K562 (cell line): ENCODE measurements at regions not wholly inside any gene's neighbourhood (a gene's known extent, or its start where the extent isn't known, plus 50 kb on each side); places are given as distances from the start of the nearest gene placed in this dataset.

Experiments
- ATAC-seq: fragments of 200-7000 bp; cut with Tn5 transposase; 3 replicates; pipeline ENCODE4 v1.9.1; 2020; ENCODE audit warnings: moderate library complexity
- BruUV-seq: library from RNA; stranded (reverse); fragments of 400-500 nt; replicated peaks from 2 replicates; lab custom pipeline; 2021; lab: Mats Ljungman, UMichigan
- CTCF ChIA-PET: fragments of 300-600 bp; formaldehyde crosslinking; extraction: SDS; loops from one replicate; lab custom pipeline; 2021; ENCODE audit warnings: low intra/inter-chr PET ratio; lab: Yijun Ruan, JAX
- POLR2A ChIA-PET: fragments of 300-600, 350-650 bp; sonication (Branson Sonifier 250); formaldehyde crosslinking; extraction: SDS; loops from one replicate; lab custom pipeline; 2021; ENCODE audit warnings: antibody characterized with exemption, inconsistent platforms; lab: Yijun Ruan, JAX
- DNase-seq, 4 experiments: peaks; one replicate each; pipeline versions ENCODE4 v3.0.0 to v3.0.0-alpha.2; 2011 to 2018; ENCODE audit warnings: low spot score in 3 of 4, mixed read lengths in 3 of 4; ENCODE audit errors: extremely low read depth in 1 of 4
- FAIRE-seq: peaks from 2 replicates; lab custom pipeline; 2011; peaks lifted over from hg19 to GRCh38; lab: Jason Lieb, UNC
- H2AFZ ChIP-seq: 2 replicates; pipeline ENCODE4 v1.6.0; 2011; ENCODE audit warnings: low read depth, low read length, control low read depth, inconsistent platforms
- H3K27ac ChIP-seq: fragments of 200-600 bp; 3 replicates; pipeline ENCODE4 v1.8.0; 2011; ENCODE audit warnings: low read depth, mild to moderate bottlenecking, control low read depth, inconsistent platforms, low read length, moderate library complexity, mixed read lengths; ENCODE audit errors: extremely low read depth
- H3K27me3 ChIP-seq, 2 experiments: fragments of 300-600 bp in 1 of 2; 2 replicates in 1 of 2; 3 replicates in 1 of 2; pipeline versions ENCODE4 v1.6.0 to v1.8.0; 2011; ENCODE audit warnings: inconsistent platforms in 2 of 2, low read length in 2 of 2, mild to moderate bottlenecking in 1 of 2, mixed read lengths in 1 of 2, moderate library complexity in 1 of 2; ENCODE audit not compliant: control insufficient read depth in 2 of 2, insufficient read depth in 2 of 2
- H3K36me3 ChIP-seq: fragments of 300-600 bp; 3 replicates; pipeline ENCODE4 v1.8.0; 2011; ENCODE audit warnings: mild to moderate bottlenecking, low read length, inconsistent platforms; ENCODE audit not compliant: control insufficient read depth, insufficient read depth
- H3K4me1 ChIP-seq, 2 experiments: fragments of 200-600 bp in 1 of 2; replicated peaks in 1 of 2; 2 replicates in 1 of 2; 3 replicates in 1 of 2; pipeline versions ENCODE4 v1.5.1 to v1.8.0; 2011; ENCODE audit warnings: inconsistent platforms in 2 of 2, low read length in 2 of 2, mild to moderate bottlenecking in 1 of 2, mixed read lengths in 1 of 2, moderate library complexity in 1 of 2; ENCODE audit not compliant: control insufficient read depth in 2 of 2, insufficient read depth in 2 of 2
- H3K4me2 ChIP-seq: 2 replicates; pipeline ENCODE4 v1.6.1; 2011; ENCODE audit warnings: low read length, control low read depth, inconsistent platforms, mixed read lengths; ENCODE audit not compliant: insufficient read depth
- H3K4me3 ChIP-seq: fragments of 200-600 bp; sonication (generic), shearing (Covaris generic); 2 replicates; pipeline ENCODE4 v1.5.1; 2016; ENCODE audit warnings: control low read depth, inconsistent platforms
- H3K79me2 ChIP-seq: fragments of 200-600 bp; 3 replicates; pipeline ENCODE4 v1.8.0; 2011; ENCODE audit warnings: low read length, inconsistent platforms; ENCODE audit not compliant: control insufficient read depth, insufficient read depth
- H3K9ac ChIP-seq, 2 experiments: 2 replicates each; pipeline versions ENCODE4 v1.6.0 to v1.6.1; 2011; ENCODE audit warnings: low read depth in 2 of 2, low read length in 2 of 2, control low read depth in 1 of 2, inconsistent platforms in 1 of 2, mild to moderate bottlenecking in 1 of 2, mixed read lengths in 1 of 2; ENCODE audit not compliant: insufficient read depth in 1 of 2
- H3K9me1 ChIP-seq: one replicate; pipeline ENCODE4 v1.6.0; 2011; ENCODE audit warnings: inconsistent platforms, mild to moderate bottlenecking, low read length, moderate library complexity; ENCODE audit not compliant: control insufficient read depth, insufficient read depth
- H3K9me3 ChIP-seq: replicated peaks from 2 replicates; pipeline ENCODE4 v1.5.1; 2011; ENCODE audit warnings: low read depth, low read length, inconsistent platforms; ENCODE audit not compliant: control insufficient read depth, insufficient read depth
- H4K20me1 ChIP-seq: replicated peaks from 2 replicates; pipeline ENCODE4 v1.6.1; 2011; ENCODE audit warnings: low read length, inconsistent platforms, mixed read lengths; ENCODE audit not compliant: control insufficient read depth, insufficient read depth
- ADNP ChIP-seq: fragments of 200-800 bp; sonication (Bioruptor generic); IDR thresholded peaks from 2 replicates; pipeline ENCODE4 v1.6.1; 2016; ENCODE audit warnings: missing genetic modification characterization, missing compliant biosample characterization
- ASH1L ChIP-seq: fragments of 450-650 bp; IDR thresholded peaks from 2 replicates; pipeline ENCODE4 v1.6.1; 2018; ENCODE audit warnings: borderline replicate concordance, mild to moderate bottlenecking, low read depth; ENCODE audit not compliant: partially characterized antibody
- CREB5 ChIP-seq: fragments of 250-450 bp; sonication (Bioruptor Pico); IDR thresholded peaks from 2 replicates; pipeline ENCODE4 v1.5.0; 2020; ENCODE audit warnings: mild to moderate bottlenecking
- DMBX1 ChIP-seq: fragments of 250-450 bp; sonication (Bioruptor Pico); IDR thresholded peaks from 2 replicates; pipeline ENCODE4 v1.8.0; 2022; ENCODE audit warnings: inconsistent platforms, mild to moderate bottlenecking, moderate library complexity, borderline replicate concordance
- EP300 ChIP-seq: IDR thresholded peaks from 2 replicates; pipeline ENCODE4 v1.6.1; 2012; ENCODE audit warnings: low read length, improper control_type of control experiment
- FIP1L1 ChIP-seq: fragments of 200-400 bp; formaldehyde crosslinking; IDR thresholded peaks from 2 replicates; pipeline ENCODE4 v1.6.1; 2018; ENCODE audit warnings: mild to moderate bottlenecking, low read depth, low read length; ENCODE audit not compliant: poor library complexity, severe bottlenecking
- HDAC8 ChIP-seq: fragments of 450-650 bp; IDR thresholded peaks from 2 replicates; pipeline ENCODE4 v1.6.1; 2016; ENCODE audit warnings: mild to moderate bottlenecking, missing genetic modification characterization, moderate library complexity, missing compliant biosample characterization
- HEY1 ChIP-seq: fragments of 250-450 bp; sonication (Bioruptor Pico); IDR thresholded peaks from 2 replicates; pipeline ENCODE4 v1.5.0; 2020; ENCODE audit warnings: mild to moderate bottlenecking, moderate library complexity, borderline replicate concordance
- NEUROD1 ChIP-seq: fragments of 150-350 bp; IDR thresholded peaks from 2 replicates; pipeline ENCODE4 v1.6.1; 2014; ENCODE audit warnings: borderline replicate concordance, low read length, low read depth; ENCODE audit not compliant: partially characterized antibody
- PCBP1 ChIP-seq: fragments of 200-400 bp; formaldehyde crosslinking; IDR thresholded peaks from 2 replicates; pipeline ENCODE4 v1.6.1; 2018; ENCODE audit warnings: mild to moderate bottlenecking, low read depth, low read length; ENCODE audit not compliant: poor library complexity, severe bottlenecking
- SP2 ChIP-seq: IDR thresholded peaks from 2 replicates; pipeline ENCODE4 v1.6.1; 2011; ENCODE audit warnings: mild to moderate bottlenecking, low read depth, low read length, moderate library complexity; ENCODE audit not compliant: poor library complexity, severe bottlenecking; ENCODE audit errors: extremely low read depth
- ZBTB17 ChIP-seq: fragments of 450-650 bp; formaldehyde crosslinking; IDR thresholded peaks from 2 replicates; pipeline ENCODE4 v1.4.0; 2020; ENCODE audit warnings: mild to moderate bottlenecking
- ZC3H11A ChIP-seq: IDR thresholded peaks from 2 replicates; pipeline ENCODE4 v1.6.1; 2012; ENCODE audit warnings: low read depth, low read length, improper control_type of control experiment
- ZNF212 ChIP-seq: fragments of 450-650 bp; formaldehyde crosslinking; IDR thresholded peaks from 2 replicates; pipeline ENCODE4 v1.4.0; 2020; ENCODE audit warnings: mild to moderate bottlenecking
- in situ Hi-C: fragments of 300-500 bp; cut with MboI; formaldehyde crosslinking; loops from 4 replicates; pipeline ENCODE4 v1.15.0; 2018; ENCODE audit warnings: inconsistent platforms, mixed read lengths
- intact Hi-C: fragments of 100-400 bp; cut with micrococcal nuclease; formaldehyde crosslinking; loops from 2 replicates; pipeline ENCODE4 v1.14.2; 2022

- Histone ChIP-seq H3K4me1 (no peaks in the 10 kb centered on the region), H3K27ac (no peak overlapping the region), H3K9me3 (no peaks in the 10 kb centered on the region; the same call in 1 of the 2 replicates), H3K4me3 (no peak overlapping the region), H4K20me1 (no peaks in the 10 kb centered on the region), H3K27me3 (no peaks in the 10 kb centered on the region), H3K9ac (no peak overlapping the region), H2AFZ (no peak overlapping the region), H3K79me2 (no peaks in the 10 kb centered on the region), H3K4me2 (no peak overlapping the region), H3K9me1 (no peaks in the 10 kb centered on the region), H3K36me3 (no peaks in the 10 kb centered on the region)
- no peak for DNase-seq
- FAIRE-seq = no peak
- no TSS peak for BruUV-seq
- intact Hi-C loops = no loop called here
- ChIA-PET POLR2A (no interaction called here), CTCF (no interaction called here)
- in situ Hi-C loops = no loop called here
- TF ChIP-seq ADNP (tag) = no peak
- no peak for TF ChIP-seq HDAC8
- TF ChIP-seq EP300 = no peak
- TF ChIP-seq PCBP1 = no peak
- no peak for TF ChIP-seq FIP1L1
- no peak for TF ChIP-seq CREB5 (CRISPR knock-in tag)
- TF ChIP-seq ASH1L = no peak
- TF ChIP-seq ZBTB17 (CRISPR knock-in tag) = no peak
- TF ChIP-seq SP2 = no peak
- TF ChIP-seq HEY1 (CRISPR knock-in tag) = no peak
- no peak for TF ChIP-seq NEUROD1
- TF ChIP-seq DMBX1 (CRISPR knock-in tag) = no peak
- no peak for TF ChIP-seq ZNF212 (CRISPR knock-in tag)
- TF ChIP-seq ZC3H11A = no peak
- no peak for ATAC-seq
These were observed 140.9 kb downstream of the HGF start for GRCh38 chr7:81628951-81629350.
